Uterus (tissue), 3 donors: ENCODE measurements at regions not wholly inside any gene's neighbourhood (a gene's known extent, or its start where the extent isn't known, plus 50 kb on each side); places are given as distances from the start of the nearest gene placed in this dataset.

ENCODE experiments used
- DNase-seq, 2 donors: peaks; one replicate each; pipeline ENCODE4 v3.0.0-alpha.2; 2019 to 2020
- H3K27ac ChIP-seq, 2 donors: fragments of 200-600 bp; sonication (generic); 1 replicate in 1 of 2; 2 replicates in 1 of 2; pipeline ENCODE4 v1.5.1; 2016 to 2018
- H3K27me3 ChIP-seq, 2 donors: fragments of 200-600 bp; sonication (generic); one replicate each; pipeline ENCODE4 v1.5.1; 2018 to 2019; ENCODE audit warnings: control low read depth in 1 of 2
- H3K36me3 ChIP-seq, 2 donors: fragments of 200-600 bp; sonication (generic); one replicate each; pipeline ENCODE4 v1.5.1; 2019; ENCODE audit warnings: control low read depth in 1 of 2
- H3K4me1 ChIP-seq, 2 donors: fragments of 200-600 bp; sonication (generic); one replicate each; pipeline ENCODE4 v1.5.1; 2018 to 2019; ENCODE audit warnings: control low read depth in 1 of 2
- H3K4me3 ChIP-seq, 2 donors: fragments of 200-600 bp; sonication (generic); 1 replicate in 1 of 2; 2 replicates in 1 of 2; pipeline ENCODE4 v1.5.1; 2018 to 2019; ENCODE audit warnings: mild to moderate bottlenecking in 1 of 2
- H3K9me3 ChIP-seq, 2 donors: fragments of 200-600 bp; sonication (generic); one replicate each; pipeline ENCODE4 v1.5.1; 2019; ENCODE audit warnings: control low read depth in 1 of 2
- CTCF ChIP-seq, 4 experiments: fragments of 200-600 bp in 2 of 4; fragments of 450-650 bp in 2 of 4; sonication (generic) in 2 of 4; IDR thresholded peaks; one replicate each; pipeline ENCODE4 v1.5.1; 2016 to 2019; ENCODE audit warnings: antibody characterized with exemption in 4 of 4, mild to moderate bottlenecking in 2 of 4, moderate library complexity in 1 of 4
- POLR2A ChIP-seq, 2 donors: fragments of 450-650 bp; IDR thresholded peaks; one replicate each; pipeline ENCODE4 v1.6.1; 2016; ENCODE audit warnings: antibody characterized with exemption in 2 of 2, mild to moderate bottlenecking in 1 of 2, moderate library complexity in 1 of 2
- intact Hi-C: fragments of 100-400 bp; cut with DNase I; formaldehyde crosslinking; loops from one replicate; pipeline ENCODE4 v1.15.1; 2023; ENCODE audit warnings: low total_unique reads
- donor health status: DM: yes; HTN: yes; CAD: no.

- no peaks in the 10 kb centered on the region for H3K36me3 ChIP-seq
- no peak overlapping the region for H3K4me3 ChIP-seq
- intact Hi-C loops = no loop called here
- TF ChIP-seq CTCF (IDR thresholded peaks at IDR 0.05) = no peak
- TF ChIP-seq POLR2A (IDR thresholded peaks at IDR 0.05) = no peak
- DNase-seq = no peak
- H3K27me3 ChIP-seq = no peaks in the 10 kb centered on the region
- no peak overlapping the region for H3K27ac ChIP-seq
- H3K9me3 ChIP-seq = no peaks in the 10 kb centered on the region
- no peaks in the 10 kb centered on the region for H3K4me1 ChIP-seq
These were observed 95.1 kb downstream of the FAM50B start for GRCh38 chr6:3944246-3944645.

- H3K27ac ChIP-seq = no peak overlapping the region
- no peaks in the 10 kb centered on the region for H3K36me3 ChIP-seq
- no peak overlapping the region for H3K4me3 ChIP-seq
- intact Hi-C loops = no loop called here
- H3K27me3 ChIP-seq = no peaks in the 10 kb centered on the region
- no peaks in the 10 kb centered on the region for H3K9me3 ChIP-seq
- H3K4me1 ChIP-seq = no peaks in the 10 kb centered on the region
- no peak for TF ChIP-seq CTCF (IDR thresholded peaks at IDR 0.05)
- no peak for TF ChIP-seq POLR2A (IDR thresholded peaks at IDR 0.05)
- no peak for DNase-seq
These were observed 97.6 kb downstream of the FAM50B start for GRCh38 chr6:3946778-3947177.

GRCh38 chr6:3948866-3949265 is 99.7 kb downstream of the FAM50B start:
- no peak overlapping the region for H3K4me3 ChIP-seq
- H3K4me1 ChIP-seq = no peaks in the 10 kb centered on the region
- H3K9me3 ChIP-seq = no peaks in the 10 kb centered on the region
- no peak for DNase-seq
- H3K27ac ChIP-seq = no peak overlapping the region
- no peaks in the 10 kb centered on the region for H3K36me3 ChIP-seq
- no peaks in the 10 kb centered on the region for H3K27me3 ChIP-seq
- intact Hi-C loops = no loop called here
- TF ChIP-seq POLR2A (IDR thresholded peaks at IDR 0.05) (no peak), CTCF (IDR thresholded peaks at IDR 0.05) (no peak)

- intact Hi-C loops = no loop called here
- Histone ChIP-seq H3K27ac (no peak overlapping the region), H3K27me3 (no peaks in the 10 kb centered on the region), H3K4me3 (no peak overlapping the region), H3K4me1 (no peaks in the 10 kb centered on the region), H3K9me3 (no peaks in the 10 kb centered on the region), H3K36me3 (no peaks in the 10 kb centered on the region)
- no peak for DNase-seq
- no peak for TF ChIP-seq POLR2A (IDR thresholded peaks at IDR 0.05)
- TF ChIP-seq CTCF (IDR thresholded peaks at IDR 0.05) = no peak
These were observed 100.3 kb downstream of the FAM50B start for GRCh38 chr6:3949521-3949920.

- intact Hi-C loops = no loop called here
- H3K4me1 ChIP-seq = no peaks in the 10 kb centered on the region
- no peak overlapping the region for H3K27ac ChIP-seq
- H3K36me3 ChIP-seq = no peaks in the 10 kb centered on the region
- H3K9me3 ChIP-seq = no peaks in the 10 kb centered on the region
- no peak overlapping the region for H3K4me3 ChIP-seq
- no peaks in the 10 kb centered on the region for H3K27me3 ChIP-seq
- TF ChIP-seq CTCF (IDR thresholded peaks at IDR 0.05) (no peak), POLR2A (IDR thresholded peaks at IDR 0.05) (no peak)
- DNase-seq = no peak
These were observed 106.9 kb downstream of the FAM50B start for GRCh38 chr6:3956054-3956453.
